ENCODE measurements at regions not wholly inside any gene's neighbourhood (a gene's known extent, or its start where the extent isn't known, plus 50 kb on each side); places are given as distances from the start of the nearest gene placed in this dataset.

DNA sequence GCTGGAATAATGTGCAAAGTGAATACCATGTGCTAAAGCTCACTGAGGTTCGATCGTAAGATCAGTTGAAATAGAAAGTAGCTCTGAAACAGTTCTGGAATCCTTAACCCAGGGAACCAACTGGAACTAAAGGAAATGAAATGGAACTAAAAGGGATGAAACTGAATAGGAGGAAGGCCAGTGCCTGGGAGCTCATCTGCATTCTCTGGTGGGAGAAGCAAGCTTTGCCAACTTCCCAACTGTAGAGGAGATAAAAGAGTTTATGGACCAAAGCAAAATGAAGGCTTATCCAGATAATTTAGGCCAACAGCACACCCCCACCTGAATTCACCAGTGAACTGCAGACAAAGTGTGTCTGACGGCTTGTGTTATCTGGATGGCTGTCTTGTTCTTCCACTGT lies 188.6 kb upstream of the HABP2 start:
- no peak overlapping the region for H3K4ac ChIP-seq (ENCODE audit: low read depth, low read length)
- H3K27me3 ChIP-seq (ENCODE audit: insufficient read depth, low read length, poor library complexity), result no peaks in the 10 kb centered on the region
- no CpG with 5 or more reads among the region's 3 CpGs for WGBS (ENCODE audit: extremely low coverage, insufficient coverage, low lambda C conversion rate)
- H3K56ac ChIP-seq (ENCODE audit: low read length), result no peak overlapping the region
- H4K5ac ChIP-seq (ENCODE audit: low read length), result no peak overlapping the region
- no peak overlapping the region for H2BK5ac ChIP-seq (ENCODE audit: low read length)
- H3K36me3 ChIP-seq (ENCODE audit: control insufficient read depth, insufficient read depth, low read length), result no peaks in the 10 kb centered on the region
- peaks cover 3% of the 10 kb centered on the region for H3K4me1 ChIP-seq (ENCODE audit: control insufficient read depth, low read depth, low read length)
- no peak overlapping the region for H3K4me3 ChIP-seq (ENCODE audit: low read length)
- no peaks in the 10 kb centered on the region for H3K79me1 ChIP-seq (ENCODE audit: low read length)
- H3K4me2 ChIP-seq (ENCODE audit: low read length), result no peak overlapping the region
- no peak overlapping the region for H3K27ac ChIP-seq (ENCODE audit: low read depth, low read length)
- H3K9ac ChIP-seq (ENCODE audit: low read length), result no peak overlapping the region
- H2AK5ac ChIP-seq (ENCODE audit: low read length), result no peak overlapping the region
- H2BK120ac ChIP-seq (ENCODE audit: low read depth, low read length), result no peak overlapping the region
- H3K23ac ChIP-seq (ENCODE audit: low read length), result no peak overlapping the region
- no peak for DNase-seq
- H3K79me2 ChIP-seq (ENCODE audit: control insufficient read depth, insufficient read depth, low read length), result no peaks in the 10 kb centered on the region
- H3K18ac ChIP-seq (ENCODE audit: low read length), result no peak overlapping the region
- no peak overlapping the region for H2BK15ac ChIP-seq (replicated peaks; ENCODE audit: low read depth)
- H4K8ac ChIP-seq (ENCODE audit: low read depth, low read length), result no peak overlapping the region

DNA sequence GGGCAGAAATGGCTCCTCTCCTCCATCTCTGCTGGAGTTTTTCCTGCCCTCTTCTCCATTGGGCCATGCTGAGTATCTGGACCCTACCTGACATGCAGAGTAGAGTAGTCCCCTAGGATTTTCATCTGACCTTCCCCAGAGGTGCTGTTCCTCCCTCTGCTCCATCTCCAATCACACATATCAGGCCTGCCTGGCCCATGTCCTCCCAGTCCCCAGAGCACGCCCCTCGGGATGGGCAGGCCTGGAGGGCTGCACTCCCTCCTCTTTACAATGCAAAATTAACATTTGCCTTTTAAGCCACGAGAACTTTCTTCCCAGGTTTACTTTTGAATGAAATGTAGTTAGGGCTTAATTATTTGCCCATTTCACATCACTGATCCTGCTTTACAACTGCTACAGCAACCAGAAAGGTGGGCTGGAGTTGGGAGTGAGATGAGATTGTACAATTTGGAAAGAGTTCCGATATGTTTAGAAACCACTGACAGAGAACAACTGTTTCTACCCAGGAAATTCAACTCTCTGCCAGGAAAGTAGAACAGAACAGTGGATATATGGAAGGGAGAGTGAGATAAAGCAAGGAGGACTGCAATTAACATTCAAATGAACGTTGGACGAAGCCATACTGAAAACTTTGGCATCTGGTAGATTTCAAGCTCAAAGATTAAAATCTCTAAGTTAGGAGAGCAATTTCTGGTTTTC lies 184.0 kb upstream of the HABP2 start:
- H3K79me1 ChIP-seq (ENCODE audit: low read length), result no peaks in the 10 kb centered on the region
- no peak overlapping the region for H2BK120ac ChIP-seq (ENCODE audit: low read depth, low read length)
- no peak for DNase-seq
- no peak overlapping the region for H4K5ac ChIP-seq (ENCODE audit: low read length)
- no peak overlapping the region for H3K4me3 ChIP-seq (ENCODE audit: low read length)
- H3K23ac ChIP-seq (ENCODE audit: low read length), result no peak overlapping the region
- no peak overlapping the region for H3K18ac ChIP-seq (ENCODE audit: low read length)
- no peak overlapping the region for H3K27ac ChIP-seq (ENCODE audit: low read depth, low read length)
- no peaks in the 10 kb centered on the region for H3K27me3 ChIP-seq (ENCODE audit: insufficient read depth, low read length, poor library complexity)
- H2BK5ac ChIP-seq (ENCODE audit: low read length), result no peak overlapping the region
- H3K4me2 ChIP-seq (ENCODE audit: low read length), result no peak overlapping the region
- H3K9ac ChIP-seq (ENCODE audit: low read length), result no peak overlapping the region
- no peak overlapping the region for H2BK15ac ChIP-seq (replicated peaks; ENCODE audit: low read depth)
- H3K36me3 ChIP-seq (ENCODE audit: control insufficient read depth, insufficient read depth, low read length), result no peaks in the 10 kb centered on the region
- no peak overlapping the region for H3K56ac ChIP-seq (ENCODE audit: low read length)
- H3K4ac ChIP-seq (ENCODE audit: low read depth, low read length), result no peak overlapping the region
- H3K79me2 ChIP-seq (ENCODE audit: control insufficient read depth, insufficient read depth, low read length), result no peaks in the 10 kb centered on the region
- no peaks in the 10 kb centered on the region for H3K4me1 ChIP-seq (ENCODE audit: control insufficient read depth, low read depth, low read length)
- no peak overlapping the region for H4K8ac ChIP-seq (ENCODE audit: low read depth, low read length)
- no peak overlapping the region for H2AK5ac ChIP-seq (ENCODE audit: low read length)
- WGBS (ENCODE audit: extremely low coverage, insufficient coverage, low lambda C conversion rate), result no CpG with 5 or more reads among the region's 6 CpGs

DNA sequence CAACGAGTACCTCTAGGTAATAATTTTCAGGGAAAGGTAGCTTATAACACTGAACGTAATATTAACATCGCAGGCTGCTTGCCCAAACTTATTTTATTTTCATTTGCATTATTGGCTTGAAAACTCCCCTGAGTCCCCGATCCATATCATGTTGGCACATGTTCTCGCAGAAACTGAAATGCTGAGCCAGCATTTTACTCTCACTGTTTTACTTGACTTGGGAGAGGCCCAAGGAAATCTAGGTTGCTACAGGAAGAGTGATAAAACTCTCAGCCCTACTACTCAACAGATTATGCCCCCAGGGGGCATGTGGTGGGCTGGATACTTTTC lies 183.5 kb upstream of the HABP2 start:
- H3K56ac ChIP-seq (ENCODE audit: low read length), result no peak overlapping the region
- no peaks in the 10 kb centered on the region for H3K4me1 ChIP-seq (ENCODE audit: control insufficient read depth, low read depth, low read length)
- no peak overlapping the region for H4K8ac ChIP-seq (ENCODE audit: low read depth, low read length)
- H3K18ac ChIP-seq (ENCODE audit: low read length), result no peak overlapping the region
- H3K79me1 ChIP-seq (ENCODE audit: low read length), result no peaks in the 10 kb centered on the region
- H2BK120ac ChIP-seq (ENCODE audit: low read depth, low read length), result no peak overlapping the region
- no peak overlapping the region for H3K4ac ChIP-seq (ENCODE audit: low read depth, low read length)
- H4K5ac ChIP-seq (ENCODE audit: low read length), result no peak overlapping the region
- no peak overlapping the region for H2BK5ac ChIP-seq (ENCODE audit: low read length)
- H3K27me3 ChIP-seq (ENCODE audit: insufficient read depth, low read length, poor library complexity), result no peaks in the 10 kb centered on the region
- no peak for DNase-seq
- no peaks in the 10 kb centered on the region for H3K79me2 ChIP-seq (ENCODE audit: control insufficient read depth, insufficient read depth, low read length)
- no peak overlapping the region for H3K27ac ChIP-seq (ENCODE audit: low read depth, low read length)
- no peaks in the 10 kb centered on the region for H3K36me3 ChIP-seq (ENCODE audit: control insufficient read depth, insufficient read depth, low read length)
- H2BK15ac ChIP-seq (replicated peaks; ENCODE audit: low read depth), result no peak overlapping the region
- no peak overlapping the region for H2AK5ac ChIP-seq (ENCODE audit: low read length)
- no peak overlapping the region for H3K4me2 ChIP-seq (ENCODE audit: low read length)
- no peak overlapping the region for H3K9ac ChIP-seq (ENCODE audit: low read length)
- no peak overlapping the region for H3K4me3 ChIP-seq (ENCODE audit: low read length)
- no CpG with 5 or more reads among the region's 5 CpGs for WGBS (ENCODE audit: extremely low coverage, insufficient coverage, low lambda C conversion rate)
- H3K23ac ChIP-seq (ENCODE audit: low read length), result no peak overlapping the region

DNA sequence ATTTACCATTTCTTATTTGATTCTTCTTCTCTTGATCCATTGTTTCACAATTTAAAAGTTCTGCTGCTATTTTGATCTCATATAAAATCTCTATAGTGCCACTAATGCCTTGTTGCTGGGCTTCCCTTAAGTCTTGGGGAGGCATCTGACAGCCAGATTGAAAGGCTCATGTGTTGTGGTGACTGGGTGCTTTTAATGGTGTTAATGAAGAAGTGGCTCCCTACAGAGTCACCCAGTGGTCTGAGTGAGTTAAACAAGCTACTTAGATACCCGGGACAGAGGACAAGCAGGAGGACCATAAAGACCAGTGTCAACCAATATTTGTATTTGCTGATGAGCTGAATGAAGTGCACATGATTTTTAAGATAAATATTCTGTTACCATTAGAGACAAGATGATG lies 176.4 kb upstream of the HABP2 start:
- Histone ChIP-seq H4K8ac (ENCODE audit: low read depth, low read length) (no peak overlapping the region), H3K4me2 (ENCODE audit: low read length) (no peak overlapping the region), H3K9ac (ENCODE audit: low read length) (no peak overlapping the region), H3K4me3 (ENCODE audit: low read length) (no peak overlapping the region), H4K5ac (ENCODE audit: low read length) (no peak overlapping the region), H3K4ac (ENCODE audit: low read depth, low read length) (no peak overlapping the region), H2BK120ac (ENCODE audit: low read depth, low read length) (no peak overlapping the region), H3K79me1 (ENCODE audit: low read length) (no peaks in the 10 kb centered on the region), H3K27me3 (ENCODE audit: insufficient read depth, low read length, poor library complexity) (no peaks in the 10 kb centered on the region), H3K4me1 (ENCODE audit: control insufficient read depth, low read depth, low read length) (no peaks in the 10 kb centered on the region), H3K27ac (ENCODE audit: low read depth, low read length) (no peak overlapping the region), H3K23ac (ENCODE audit: low read length) (no peak overlapping the region), H2BK5ac (ENCODE audit: low read length) (no peak overlapping the region), H2BK15ac (replicated peaks; ENCODE audit: low read depth) (no peak overlapping the region), H3K56ac (ENCODE audit: low read length) (no peak overlapping the region), H2AK5ac (ENCODE audit: low read length) (no peak overlapping the region), H3K18ac (ENCODE audit: low read length) (no peak overlapping the region), H3K36me3 (ENCODE audit: control insufficient read depth, insufficient read depth, low read length) (peaks cover 2% of the 10 kb centered on the region), H3K79me2 (ENCODE audit: control insufficient read depth, insufficient read depth, low read length) (no peaks in the 10 kb centered on the region)
- no CpG with 5 or more reads among the region's 1 CpG for WGBS (ENCODE audit: extremely low coverage, insufficient coverage, low lambda C conversion rate)
- no peak for DNase-seq

DNA sequence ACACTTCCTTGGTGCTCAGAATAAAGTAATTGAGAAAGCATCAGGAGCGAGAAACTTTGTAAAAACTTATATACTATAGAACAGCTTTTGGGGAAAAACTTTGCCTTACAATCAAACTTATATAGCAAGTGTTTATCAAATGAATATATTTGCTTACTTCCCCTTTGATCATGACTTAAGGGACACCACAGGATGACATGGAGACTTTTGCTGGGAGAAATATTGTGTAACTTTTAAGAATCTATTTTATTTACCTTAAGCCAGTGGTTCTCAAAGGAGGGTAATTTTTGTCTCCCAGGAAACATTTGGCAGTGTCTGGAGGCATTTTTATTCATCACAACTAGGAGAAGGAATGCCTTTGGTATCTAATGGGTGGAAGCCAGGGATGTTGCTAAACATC lies 173.8 kb upstream of the HABP2 start:
- Histone ChIP-seq H4K5ac (ENCODE audit: low read length) (no peak overlapping the region), H3K4me1 (ENCODE audit: control insufficient read depth, low read depth, low read length) (no peaks in the 10 kb centered on the region), H3K27me3 (ENCODE audit: insufficient read depth, low read length, poor library complexity) (no peaks in the 10 kb centered on the region), H4K8ac (ENCODE audit: low read depth, low read length) (no peak overlapping the region), H3K9ac (ENCODE audit: low read length) (no peak overlapping the region), H2BK120ac (ENCODE audit: low read depth, low read length) (no peak overlapping the region), H3K4me2 (ENCODE audit: low read length) (no peak overlapping the region), H3K36me3 (ENCODE audit: control insufficient read depth, insufficient read depth, low read length) (peaks cover 2% of the 10 kb centered on the region), H3K56ac (ENCODE audit: low read length) (no peak overlapping the region), H3K4me3 (ENCODE audit: low read length) (no peak overlapping the region), H3K23ac (ENCODE audit: low read length) (no peak overlapping the region), H2BK15ac (replicated peaks; ENCODE audit: low read depth) (no peak overlapping the region), H3K18ac (ENCODE audit: low read length) (no peak overlapping the region), H3K79me2 (ENCODE audit: control insufficient read depth, insufficient read depth, low read length) (no peaks in the 10 kb centered on the region), H2AK5ac (ENCODE audit: low read length) (no peak overlapping the region), H3K4ac (ENCODE audit: low read depth, low read length) (no peak overlapping the region), H2BK5ac (ENCODE audit: low read length) (no peak overlapping the region), H3K79me1 (ENCODE audit: low read length) (no peaks in the 10 kb centered on the region), H3K27ac (ENCODE audit: low read depth, low read length) (no peak overlapping the region)
- DNase-seq, result no peak
- no CpG with 5 or more reads among the region's 1 CpG for WGBS (ENCODE audit: extremely low coverage, insufficient coverage, low lambda C conversion rate)

DNA sequence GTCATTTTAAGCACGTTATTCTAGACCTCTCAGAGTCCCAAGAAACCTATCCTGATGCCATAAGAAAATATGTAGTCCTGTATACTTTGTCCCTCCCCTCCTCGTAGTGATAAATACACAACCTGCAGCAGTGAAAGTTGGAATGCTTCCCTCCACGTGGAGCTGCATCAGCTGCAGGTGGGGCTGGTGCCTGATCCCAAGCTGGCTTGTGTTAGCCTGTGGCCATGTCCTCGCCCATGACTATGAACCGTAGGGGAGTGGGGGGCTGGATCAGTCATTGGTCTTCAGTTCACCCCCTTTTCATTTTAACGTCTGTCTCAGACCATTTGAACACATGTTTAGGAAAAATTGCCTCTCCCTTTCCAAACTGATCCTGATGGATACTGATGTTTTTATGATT lies 171.4 kb upstream of the HABP2 start:
- H2AK5ac ChIP-seq (ENCODE audit: low read length), result no peak overlapping the region
- H3K56ac ChIP-seq (ENCODE audit: low read length), result no peak overlapping the region
- no peak overlapping the region for H3K4me3 ChIP-seq (ENCODE audit: low read length)
- H3K18ac ChIP-seq (ENCODE audit: low read length), result no peak overlapping the region
- DNase-seq, result no peak
- H3K23ac ChIP-seq (ENCODE audit: low read length), result no peak overlapping the region
- H4K8ac ChIP-seq (ENCODE audit: low read depth, low read length), result no peak overlapping the region
- H2BK15ac ChIP-seq (replicated peaks; ENCODE audit: low read depth), result no peak overlapping the region
- no peaks in the 10 kb centered on the region for H3K27me3 ChIP-seq (ENCODE audit: insufficient read depth, low read length, poor library complexity)
- no peak overlapping the region for H2BK5ac ChIP-seq (ENCODE audit: low read length)
- WGBS (ENCODE audit: extremely low coverage, insufficient coverage, low lambda C conversion rate), result no CpG with 5 or more reads among the region's 6 CpGs
- no peak overlapping the region for H4K5ac ChIP-seq (ENCODE audit: low read length)
- H3K4ac ChIP-seq (ENCODE audit: low read depth, low read length), result no peak overlapping the region
- no peak overlapping the region for H3K27ac ChIP-seq (ENCODE audit: low read depth, low read length)
- H3K9ac ChIP-seq (ENCODE audit: low read length), result no peak overlapping the region
- no peak overlapping the region for H3K4me2 ChIP-seq (ENCODE audit: low read length)
- no peaks in the 10 kb centered on the region for H3K79me1 ChIP-seq (ENCODE audit: low read length)
- H3K36me3 ChIP-seq (ENCODE audit: control insufficient read depth, insufficient read depth, low read length), result no peaks in the 10 kb centered on the region
- H3K4me1 ChIP-seq (ENCODE audit: control insufficient read depth, low read depth, low read length), result no peaks in the 10 kb centered on the region
- no peaks in the 10 kb centered on the region for H3K79me2 ChIP-seq (ENCODE audit: control insufficient read depth, insufficient read depth, low read length)
- no peak overlapping the region for H2BK120ac ChIP-seq (ENCODE audit: low read depth, low read length)

All from mesendoderm (in vitro differentiated cells).